Spleen (tissue), 11 donors: ENCODE measurements at regions not wholly inside any gene's neighbourhood (a gene's known extent, or its start where the extent isn't known, plus 50 kb on each side); places are given as distances from the start of the nearest gene placed in this dataset.

Experiments used
- DNase-seq: peaks from one replicate; pipeline ENCODE4 v3.0.0-alpha.2; 2020
- H3K27ac ChIP-seq, 8 donors: fragments of 200-600 bp; sonication (generic) in 7 of 8; 1 replicate in 4 of 8; 2 replicates in 4 of 8; pipeline versions ENCODE4 v1.5.0 to v1.8.0; 2016 to 2021; ENCODE audit warnings: inconsistent platforms in 4 of 8, mild to moderate bottlenecking in 4 of 8, moderate library complexity in 1 of 8
- H3K27me3 ChIP-seq, 7 donors: fragments of 200-600 bp; sonication (generic) in 6 of 7; replicated peaks in 1 of 7; 1 replicate in 4 of 7; 2 replicates in 3 of 7; pipeline versions ENCODE4 v1.5.0 to v1.8.0; 2016 to 2021; ENCODE audit warnings: inconsistent platforms in 3 of 7, mild to moderate bottlenecking in 1 of 7
- H3K36me3 ChIP-seq, 6 donors: fragments of 200-600 bp; sonication (generic) in 5 of 6; 1 replicate in 4 of 6; 2 replicates in 2 of 6; pipeline versions ENCODE4 v1.5.0 to v1.8.0; 2016 to 2021; ENCODE audit warnings: inconsistent platforms in 2 of 6
- H3K4me1 ChIP-seq, 6 donors: fragments of 200-600 bp; sonication (generic) in 5 of 6; 1 replicate in 3 of 6; 2 replicates in 3 of 6; pipeline versions ENCODE4 v1.5.0 to v1.8.0; 2016 to 2021; ENCODE audit warnings: inconsistent platforms in 3 of 6
- H3K4me3 ChIP-seq, 8 donors: fragments of 200-600 bp; sonication (generic) in 7 of 8; 1 replicate in 4 of 8; 2 replicates in 4 of 8; pipeline versions ENCODE4 v1.5.0 to v1.8.0; 2016 to 2021; ENCODE audit warnings: inconsistent platforms in 4 of 8, mild to moderate bottlenecking in 4 of 8, moderate library complexity in 2 of 8
- H3K9me3 ChIP-seq, 8 donors: fragments of 200-600 bp; sonication (generic) in 7 of 8; 1 replicate in 4 of 8; 2 replicates in 4 of 8; pipeline versions ENCODE4 v1.5.0 to v1.8.0; 2016 to 2021; ENCODE audit warnings: inconsistent platforms in 4 of 8
- POLR2A ChIP-seq, 3 donors: fragments of 450-650 bp; IDR thresholded peaks; one replicate each; pipeline ENCODE4 v1.5.1; 2017; ENCODE audit warnings: antibody characterized with exemption in 3 of 3, mild to moderate bottlenecking in 1 of 3
- POLR2AphosphoS5 ChIP-seq, 3 donors: sonication (generic); formaldehyde crosslinking; IDR thresholded peaks; one replicate each; pipeline ENCODE4 v1.5.1; 2017; ENCODE audit warnings: antibody characterized with exemption in 3 of 3
- WGBS, 5 donors: extraction: QIAGEN DNeasy Blood & Tissue Kit in 3 of 5; methylation state at CpG; one replicate each; pipeline versions ENCODE4 v1.1.5 to v1.1.7; 2013 to 2018; 5-methylcytosine and 5-hydroxymethylcytosine counted together
- intact Hi-C: fragments of 100-400 bp; cut with DNase I; formaldehyde crosslinking; loops from one replicate; pipeline ENCODE4 v1.15.0; 2023; ENCODE audit warnings: low total_unique reads
- TF ChIP-seq, protein P1 (sequence below), 11 experiments: fragments of 200-600 bp in 7 of 11; fragments of 450-650 bp in 4 of 11; sonication (generic) in 4 of 11; IDR thresholded peaks in 8 of 11; conservative IDR thresholded peaks in 3 of 11; 1 replicate in 7 of 11; 2 replicates in 4 of 11; pipeline versions ENCODE4 v1.4.0 to v1.8.0; 2016 to 2021; ENCODE audit warnings: antibody characterized with exemption in 11 of 11, inconsistent platforms in 4 of 11, mild to moderate bottlenecking in 1 of 11
- donor health status: healthy with polysubstance abuse.
- donor health status: DM: no; HTN: no; CAD: no; lungs with moderate emphysema.
- donor health status: DM: no; HTN: no; CAD: no.
- donor health status: Bipolar disorder and iron deficiency.
- donor health status: healthy.
- donor health status: DM: no; HTN: no; CAD: no.
- donor health status: DM: yes; HTN: yes; CAD: no.

- Histone ChIP-seq H3K9me3 (peaks cover 0 to 16% (median 6%) of the 10 kb centered on the region in 8 donors), H3K27ac (no peak overlapping the region), H3K4me3 (no peak overlapping the region), H3K4me1 (no peaks in the 10 kb centered on the region), H3K36me3 (no peaks in the 10 kb centered on the region), H3K27me3 (no peaks in the 10 kb centered on the region)
- no peak for DNase-seq
- TF ChIP-seq POLR2A (IDR thresholded peaks at IDR 0.05) (no peak), POLR2AphosphoS5 (IDR thresholded peaks at IDR 0.05) (no peak)
- TF ChIP-seq, protein P1, sequence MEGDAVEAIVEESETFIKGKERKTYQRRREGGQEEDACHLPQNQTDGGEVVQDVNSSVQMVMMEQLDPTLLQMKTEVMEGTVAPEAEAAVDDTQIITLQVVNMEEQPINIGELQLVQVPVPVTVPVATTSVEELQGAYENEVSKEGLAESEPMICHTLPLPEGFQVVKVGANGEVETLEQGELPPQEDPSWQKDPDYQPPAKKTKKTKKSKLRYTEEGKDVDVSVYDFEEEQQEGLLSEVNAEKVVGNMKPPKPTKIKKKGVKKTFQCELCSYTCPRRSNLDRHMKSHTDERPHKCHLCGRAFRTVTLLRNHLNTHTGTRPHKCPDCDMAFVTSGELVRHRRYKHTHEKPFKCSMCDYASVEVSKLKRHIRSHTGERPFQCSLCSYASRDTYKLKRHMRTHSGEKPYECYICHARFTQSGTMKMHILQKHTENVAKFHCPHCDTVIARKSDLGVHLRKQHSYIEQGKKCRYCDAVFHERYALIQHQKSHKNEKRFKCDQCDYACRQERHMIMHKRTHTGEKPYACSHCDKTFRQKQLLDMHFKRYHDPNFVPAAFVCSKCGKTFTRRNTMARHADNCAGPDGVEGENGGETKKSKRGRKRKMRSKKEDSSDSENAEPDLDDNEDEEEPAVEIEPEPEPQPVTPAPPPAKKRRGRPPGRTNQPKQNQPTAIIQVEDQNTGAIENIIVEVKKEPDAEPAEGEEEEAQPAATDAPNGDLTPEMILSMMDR (IDR thresholded peaks at IDR 0.05 in 8 of 11, conservative IDR thresholded peaks at IDR 0.05 in 3 of 11): no peak
- 69 to 87% (median 78%) methylated on average over 2 of the region's 2 CpGs for WGBS, 5 donors
- intact Hi-C loops: no loop called here
Observed at GRCh38 chr20:16197696-16198095, 375.6 kb downstream of the KIF16B start.

- Histone ChIP-seq H3K4me1 (no peaks in the 10 kb centered on the region), H3K27ac (no peak overlapping the region), H3K27me3 (no peaks in the 10 kb centered on the region), H3K36me3 (no peaks in the 10 kb centered on the region), H3K4me3 (no peak overlapping the region), H3K9me3 (peaks cover 0 to 16% (median 6%) of the 10 kb centered on the region in 8 donors)
- DNase-seq: no peak
- TF ChIP-seq POLR2A (IDR thresholded peaks at IDR 0.05) (no peak), POLR2AphosphoS5 (IDR thresholded peaks at IDR 0.05) (no peak)
- TF ChIP-seq, protein P1 (IDR thresholded peaks at IDR 0.05 in 8 of 11, conservative IDR thresholded peaks at IDR 0.05 in 3 of 11): no peak
- intact Hi-C loops: no loop called here
Observed at GRCh38 chr20:16195671-16196070, 377.6 kb downstream of the KIF16B start.

GRCh38 chr20:16194617-16195360, 378.5 kb downstream of the KIF16B start:
- no peak for DNase-seq
- Histone ChIP-seq H3K4me3 (no peak overlapping the region), H3K27me3 (no peaks in the 10 kb centered on the region), H3K27ac (no peak overlapping the region), H3K36me3 (no peaks in the 10 kb centered on the region), H3K9me3 (peaks cover 0 to 13% (median 6%) of the 10 kb centered on the region in 8 donors), H3K4me1 (no peaks in the 10 kb centered on the region)
- TF ChIP-seq, protein P1 (IDR thresholded peaks at IDR 0.05 in 8 of 11, conservative IDR thresholded peaks at IDR 0.05 in 3 of 11): no peak
- TF ChIP-seq POLR2A (IDR thresholded peaks at IDR 0.05) (no peak), POLR2AphosphoS5 (IDR thresholded peaks at IDR 0.05) (no peak)
- intact Hi-C loops: no loop called here
- WGBS, 5 donors: 75 to 95% (median 86%) methylated on average over 2 of the region's 2 CpGs

DNA sequence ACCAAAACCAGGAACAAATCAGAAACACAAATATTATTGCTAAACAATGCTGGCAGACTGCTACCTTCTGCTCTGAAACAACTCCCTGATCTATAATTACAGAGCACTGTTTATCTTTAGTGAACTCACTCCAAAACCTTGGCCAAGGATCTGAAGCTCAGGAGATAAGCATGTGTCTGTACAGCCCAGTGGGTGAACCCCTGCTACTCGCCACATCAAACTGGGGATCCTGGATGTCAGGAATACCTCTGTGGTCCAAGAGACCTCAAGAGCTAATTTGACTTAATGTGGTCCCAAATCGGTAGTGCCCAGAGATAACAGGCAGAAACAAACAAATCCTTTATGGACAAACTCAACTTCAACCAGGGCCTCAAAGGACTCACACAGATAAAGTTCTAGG, 381.8 kb downstream of the KIF16B start:
- 78 to 96% (median 86%) methylated on average over 2 of the region's 2 CpGs for WGBS, 5 donors

More for the DNA sequence above, 381.8 kb downstream of the KIF16B start:
- H3K27ac ChIP-seq: no peak overlapping the region
- intact Hi-C loops: no loop called here
- no peak overlapping the region for H3K4me3 ChIP-seq
- TF ChIP-seq, protein P1 (IDR thresholded peaks at IDR 0.05 in 8 of 11, conservative IDR thresholded peaks at IDR 0.05 in 3 of 11): no peak
- no peak for TF ChIP-seq POLR2AphosphoS5 (IDR thresholded peaks at IDR 0.05)
- no peaks in the 10 kb centered on the region for H3K4me1 ChIP-seq
- peaks cover 0 to 2% (median 0%) of the 10 kb centered on the region in 8 donors for H3K9me3 ChIP-seq
- DNase-seq: no peak
- no peaks in the 10 kb centered on the region for H3K36me3 ChIP-seq
- H3K27me3 ChIP-seq: no peaks in the 10 kb centered on the region
